ENCODE measurements at regions not wholly inside any gene's neighbourhood (a gene's known extent, or its start where the extent isn't known, plus 50 kb on each side); places are given as distances from the start of the nearest gene placed in this dataset.
"Not testable (repeated sequence)": the region's sequence is repeated elsewhere in the genome, so short reads cannot be mapped to it uniquely, and the experiment has no call there.

- DNase-seq = no peak
Measured at GRCh38 chr6:81088145-81088544, 664.3 kb downstream of the TENT5A start.

GRCh38 chr6:81086991-81087390 is 665.5 kb downstream of the TENT5A start:
- no peak for DNase-seq

GRCh38 chr6:81085431-81085790 is 667.1 kb downstream of the TENT5A start:
- DNase-seq = no peak

GRCh38 chr6:81084776-81085430 is 667.6 kb downstream of the TENT5A start:
- DNase-seq = peak; percentile 36

- DNase-seq = peak; percentile 58
Measured at GRCh38 chr6:81075974-81076373, 676.5 kb downstream of the TENT5A start.

- DNase-seq = no peak
Measured at GRCh38 chr6:81073318-81073717, 679.2 kb downstream of the TENT5A start.

GRCh38 chr6:81071121-81071520 is 681.4 kb downstream of the TENT5A start:
- DNase-seq = no peak

- DNase-seq = no peak
Measured at GRCh38 chr6:81067057-81067456, 685.4 kb downstream of the TENT5A start.

GRCh38 chr6:81063891-81064290 is 688.6 kb downstream of the TENT5A start:
- no peak for DNase-seq

GRCh38 chr6:81054036-81054435 is 698.4 kb downstream of the TENT5A start:
- no peak for DNase-seq

GRCh38 chr6:81051952-81052351 is 700.5 kb downstream of the TENT5A start:
- no peak for DNase-seq

GRCh38 chr6:81049425-81050042 is 702.9 kb downstream of the TENT5A start:
- no peak for DNase-seq

GRCh38 chr6:81031416-81031815 is 721.1 kb downstream of the TENT5A start:
- no peak for DNase-seq

GRCh38 chr6:81026041-81026553 is 726.4 kb downstream of the TENT5A start:
- no peak for DNase-seq

GRCh38 chr6:81023709-81024108 is 728.8 kb downstream of the TENT5A start:
- no peak for DNase-seq

- peak; percentile 3 for DNase-seq
Measured at GRCh38 chr6:81023007-81023582, 729.4 kb downstream of the TENT5A start.

- DNase-seq = not testable (repeated sequence)
Measured at GRCh38 chr6:81017586-81017985, 734.9 kb downstream of the TENT5A start.

GRCh38 chr6:81003894-81004293 is 748.6 kb downstream of the TENT5A start:
- no peak for DNase-seq

GRCh38 chr6:81003156-81003555 is 749.3 kb downstream of the TENT5A start:
- DNase-seq = no peak

- no peak for DNase-seq
Measured at GRCh38 chr6:81002126-81002525, 750.4 kb downstream of the TENT5A start.

- DNase-seq = no peak
Measured at GRCh38 chr6:80991316-80991715, 761.2 kb downstream of the TENT5A start.

GRCh38 chr6:80988892-80989291 is 763.6 kb downstream of the TENT5A start:
- DNase-seq = peak; percentile 26

- peak; percentile 18 for DNase-seq
Measured at GRCh38 chr6:80988286-80988685, 764.2 kb downstream of the TENT5A start.

- DNase-seq = not testable (repeated sequence)
Measured at GRCh38 chr6:80981226-80981625, 771.3 kb downstream of the TENT5A start.
